ENCODE measurements at regions not wholly inside any gene's neighbourhood (a gene's known extent, or its start where the extent isn't known, plus 50 kb on each side); places are given as distances from the start of the nearest gene placed in this dataset.

GRCh38 chr21:36628106-36628505, 70.8 kb upstream of the SIM2 start:
- no peak for DNase-seq (ENCODE audit: low read depth in 2 of 3, low spot score in 2 of 3)

GRCh38 chr21:36628761-36629460, 70.0 kb upstream of the SIM2 start:
- no peak for DNase-seq (ENCODE audit: low read depth in 2 of 3, low spot score in 2 of 3)

GRCh38 chr21:36630485-36631206, 68.3 kb upstream of the SIM2 start:
- peak; percentile 14 to 65 (median 45) for DNase-seq (ENCODE audit: low read depth in 2 of 3, low spot score in 2 of 3)

- DNase-seq (ENCODE audit: low read depth in 2 of 3, low spot score in 2 of 3): no peak
Observed at GRCh38 chr21:36636016-36636415, 62.9 kb upstream of the SIM2 start.

GRCh38 chr21:36636439-36636838, 62.5 kb upstream of the SIM2 start:
- no peak for DNase-seq (ENCODE audit: low read depth in 2 of 3, low spot score in 2 of 3)

- no peak for DNase-seq (ENCODE audit: low read depth in 2 of 3, low spot score in 2 of 3)
Observed at GRCh38 chr21:36639769-36640168, 59.1 kb upstream of the SIM2 start.

- DNase-seq (ENCODE audit: low read depth in 2 of 3, low spot score in 2 of 3): no peak
Observed at GRCh38 chr21:36640174-36640720, 58.7 kb upstream of the SIM2 start.

- DNase-seq (ENCODE audit: low read depth in 2 of 3, low spot score in 2 of 3): no peak
Observed at GRCh38 chr21:36640721-36641244, 58.1 kb upstream of the SIM2 start.

GRCh38 chr21:36641346-36641745, 57.6 kb upstream of the SIM2 start:
- DNase-seq (ENCODE audit: low read depth in 2 of 3, low spot score in 2 of 3): no peak

- DNase-seq (ENCODE audit: low read depth in 2 of 3, low spot score in 2 of 3): no peak
Observed at GRCh38 chr21:36641886-36642285, 57.0 kb upstream of the SIM2 start.

GRCh38 chr21:36642777-36643176, 56.1 kb upstream of the SIM2 start:
- DNase-seq (ENCODE audit: low read depth in 2 of 3, low spot score in 2 of 3): no peak

- DNase-seq (ENCODE audit: low read depth in 2 of 3, low spot score in 2 of 3): no peak
Observed at GRCh38 chr21:36643374-36644250, 55.3 kb upstream of the SIM2 start.

- no peak for DNase-seq (ENCODE audit: low read depth in 2 of 3, low spot score in 2 of 3)
Observed at GRCh38 chr21:36646011-36646410, 52.9 kb upstream of the SIM2 start.

- DNase-seq (ENCODE audit: low read depth in 2 of 3, low spot score in 2 of 3): no peak
Observed at GRCh38 chr21:36646645-36647044, 52.3 kb upstream of the SIM2 start.

- DNase-seq (ENCODE audit: low read depth in 2 of 3, low spot score in 2 of 3): no peak
Observed at GRCh38 chr21:36647279-36648093, 51.4 kb upstream of the SIM2 start.
